HG02610 (cell line): ENCODE measurements at regions not wholly inside any gene's neighbourhood (a gene's known extent, or its start where the extent isn't known, plus 50 kb on each side); places are given as distances from the start of the nearest gene placed in this dataset.
A peak's percentile ranks its signal among the peaks of the same experiment; 100 is the strongest.
"Not testable (repeated sequence)": the region's sequence is repeated elsewhere in the genome, so short reads cannot be mapped to it uniquely, and the experiment has no call there.

Experiments used
- ATAC-seq: cut with Tn5 transposase; IDR thresholded peaks from one replicate; pipeline ENCODE4 v1.9.1; 2021; ENCODE audit warnings: mild to moderate bottlenecking, moderate library complexity; ENCODE audit not compliant: unreplicated experiment

- not testable (repeated sequence) for ATAC-seq
Observed at GRCh38 chr7:80019809-80020207, 114.8 kb upstream of the GNAI1 start.

GRCh38 chr7:80018941-80019808 is 115.5 kb upstream of the GNAI1 start:
- peak; percentile 98 for ATAC-seq

GRCh38 chr7:80017101-80017698 is 117.4 kb upstream of the GNAI1 start:
- no peak for ATAC-seq

- ATAC-seq, result no peak
Observed at GRCh38 chr7:80014511-80014910, 120.1 kb upstream of the GNAI1 start.

- ATAC-seq, result no peak
Observed at GRCh38 chr7:80008039-80008438, 126.6 kb upstream of the GNAI1 start.

GRCh38 chr7:80002865-80003264 is 131.8 kb upstream of the GNAI1 start:
- no peak for ATAC-seq

GRCh38 chr7:79998363-79998762 is 136.3 kb upstream of the GNAI1 start:
- no peak for ATAC-seq

GRCh38 chr7:79997345-79997744 is 137.3 kb upstream of the GNAI1 start:
- no peak for ATAC-seq

- ATAC-seq, result not testable (repeated sequence)
Observed at GRCh38 chr7:79995741-79996140, 138.9 kb upstream of the GNAI1 start.

GRCh38 chr7:79988653-79989052 is 146.0 kb upstream of the GNAI1 start:
- ATAC-seq, result no peak

GRCh38 chr7:79984210-79984609 is 150.4 kb upstream of the GNAI1 start:
- ATAC-seq, result no peak

- ATAC-seq, result no peak
Observed at GRCh38 chr7:79982141-79982770, 152.4 kb upstream of the GNAI1 start.

- no peak for ATAC-seq
Observed at GRCh38 chr7:79980376-79980775, 154.3 kb upstream of the GNAI1 start.

- no peak for ATAC-seq
Observed at GRCh38 chr7:79979437-79979836, 155.2 kb upstream of the GNAI1 start.

- ATAC-seq, result no peak
Observed at GRCh38 chr7:79977481-79977880, 157.2 kb upstream of the GNAI1 start.

GRCh38 chr7:79976711-79977020 is 158.0 kb upstream of the GNAI1 start:
- not testable (repeated sequence) for ATAC-seq

- ATAC-seq, result not testable (repeated sequence)
Observed at GRCh38 chr7:79975986-79976710, 158.5 kb upstream of the GNAI1 start.

- ATAC-seq, result no peak
Observed at GRCh38 chr7:79973455-79973854, 161.2 kb upstream of the GNAI1 start.

- ATAC-seq, result no peak
Observed at GRCh38 chr7:79971058-79971457, 163.6 kb upstream of the GNAI1 start.

- no peak for ATAC-seq
Observed at GRCh38 chr7:79968894-79969293, 165.7 kb upstream of the GNAI1 start.

- ATAC-seq, result no peak
Observed at GRCh38 chr7:79968077-79968648, 166.5 kb upstream of the GNAI1 start.
